Endothelial cell of umbilical vein (primary cell): ENCODE measurements at regions not wholly inside any gene's neighbourhood (a gene's known extent, or its start where the extent isn't known, plus 50 kb on each side); places are given as distances from the start of the nearest gene placed in this dataset.

Experiments
- BruUV-seq: library from RNA; stranded (reverse); fragments of 400-500 nt; replicated peaks from 2 replicates; lab custom pipeline; 2021; lab: Mats Ljungman, UMichigan
- CTCF ChIA-PET: fragments of 300-600, 350-600 bp; sonication (Branson Sonifier 250); formaldehyde crosslinking; loops from one replicate; lab custom pipeline; 2021; ENCODE audit warnings: antibody characterized with exemption, inconsistent platforms; lab: Charles Lee
- POLR2A ChIA-PET: fragments of 300-600, 350-600 bp; sonication (Branson Sonifier 250); formaldehyde crosslinking; loops from one replicate; lab custom pipeline; 2021; ENCODE audit warnings: antibody characterized with exemption, inconsistent platforms; lab: Charles Lee
- DNase-seq: peaks from one replicate; pipeline ENCODE4 v3.0.0-alpha.2; 2011; ENCODE audit warnings: low read depth, low spot score
- FAIRE-seq: peaks from 2 replicates; lab custom pipeline; 2011; peaks lifted over from hg19 to GRCh38; lab: Jason Lieb, UNC
- H2AFZ ChIP-seq: 2 replicates; pipeline ENCODE4 v1.6.0; 2012; ENCODE audit warnings: low read depth, low read length, control low read depth, inconsistent platforms
- H3K27ac ChIP-seq: 2 replicates; pipeline ENCODE4 v1.5.1; 2011; ENCODE audit warnings: low read depth, mild to moderate bottlenecking, control low read depth, low read length, moderate library complexity; ENCODE audit not compliant: insufficient read depth
- H3K27me3 ChIP-seq, 2 experiments: 2 replicates each; pipeline versions ENCODE4 v1.6.0 to v1.6.1; 2011; ENCODE audit warnings: low read length in 2 of 2, mixed read lengths in 1 of 2; ENCODE audit not compliant: control insufficient read depth in 2 of 2, insufficient read depth in 2 of 2
- H3K36me3 ChIP-seq, 2 experiments: 2 replicates in 1 of 2; 3 replicates in 1 of 2; pipeline ENCODE4 v1.5.1; 2011; ENCODE audit warnings: low read length in 2 of 2, mild to moderate bottlenecking in 1 of 2, moderate library complexity in 1 of 2; ENCODE audit not compliant: control insufficient read depth in 2 of 2, insufficient read depth in 2 of 2; ENCODE audit errors: extremely low read depth in 1 of 2
- H3K4me1 ChIP-seq: 3 replicates; pipeline ENCODE4 v1.5.1; 2011; ENCODE audit warnings: mild to moderate bottlenecking, low read length; ENCODE audit not compliant: control insufficient read depth, insufficient read depth; ENCODE audit errors: extremely low read depth
- H3K4me2 ChIP-seq: 2 replicates; pipeline ENCODE4 v1.6.1; 2011; ENCODE audit warnings: low read length, control low read depth, mixed read lengths; ENCODE audit not compliant: insufficient read depth
- H3K4me3 ChIP-seq, 3 experiments: fragments of 200-600 bp in 1 of 3; sonication (generic), shearing (Covaris generic) in 1 of 3; replicated peaks in 1 of 3; 2 replicates each; pipeline ENCODE4 v1.5.1; 2011 to 2016; ENCODE audit warnings: control low read depth in 3 of 3, low read length in 3 of 3, mild to moderate bottlenecking in 2 of 3, inconsistent platforms in 1 of 3, low read depth in 1 of 3, moderate library complexity in 1 of 3; ENCODE audit not compliant: insufficient read depth in 1 of 3
- H3K79me2 ChIP-seq: 2 replicates; pipeline ENCODE4 v1.6.0; 2012; ENCODE audit warnings: low read length, inconsistent platforms; ENCODE audit not compliant: control insufficient read depth, insufficient read depth
- H3K9ac ChIP-seq: replicated peaks from 2 replicates; pipeline ENCODE3; 2011; ENCODE audit warnings: low read length, control low read depth; ENCODE audit not compliant: insufficient read depth; ENCODE audit errors: extremely low read depth
- H3K9me1 ChIP-seq: replicated peaks from 3 replicates; pipeline ENCODE4 v1.6.0; 2011; ENCODE audit warnings: mild to moderate bottlenecking, low read length; ENCODE audit not compliant: control insufficient read depth, insufficient read depth; ENCODE audit errors: extremely low read depth
- H3K9me3 ChIP-seq: replicated peaks from 2 replicates; pipeline ENCODE4 v1.5.1; 2012; ENCODE audit warnings: low read length, inconsistent platforms; ENCODE audit not compliant: control insufficient read depth, insufficient read depth
- H4K20me1 ChIP-seq: replicated peaks from 2 replicates; pipeline ENCODE3; 2011; ENCODE audit warnings: mild to moderate bottlenecking, low read length; ENCODE audit not compliant: control insufficient read depth, insufficient read depth; ENCODE audit errors: extremely low read depth
- CTCF ChIP-seq, 2 donors: IDR thresholded peaks; 1 replicate in 1 of 2; 2 replicates in 1 of 2; pipeline ENCODE4 v1.5.1; 2011; ENCODE audit warnings: low read length in 2 of 2, mild to moderate bottlenecking in 2 of 2, moderate library complexity in 2 of 2, control low read depth in 1 of 2, inconsistent platforms in 1 of 2, low read depth in 1 of 2; ENCODE audit not compliant: insufficient read depth in 1 of 2; ENCODE audit errors: extremely low read depth in 1 of 2
- EZH2 ChIP-seq: IDR thresholded peaks from 2 replicates; pipeline ENCODE4 v1.6.1; 2012; ENCODE audit warnings: borderline replicate concordance, low read depth, mild to moderate bottlenecking, moderate library complexity, low read length, inconsistent platforms; ENCODE audit not compliant: severe bottlenecking
- FOS ChIP-seq: IDR thresholded peaks from 2 replicates; pipeline ENCODE4 v1.6.1; 2011; ENCODE audit warnings: mild to moderate bottlenecking, low read length, moderate library complexity, borderline replicate concordance; ENCODE audit not compliant: insufficient read depth
- GATA2 ChIP-seq: IDR thresholded peaks from 2 replicates; pipeline ENCODE4 v1.7.0; 2011; ENCODE audit warnings: low read depth, mild to moderate bottlenecking, moderate library complexity, mixed read lengths, low read length; ENCODE audit not compliant: insufficient read length, insufficient read depth
- JUN ChIP-seq: IDR thresholded peaks from 2 replicates; pipeline ENCODE4 v1.6.1; 2011; ENCODE audit warnings: borderline replicate concordance, low read depth; ENCODE audit not compliant: insufficient read length, insufficient read depth
- MYC ChIP-seq: IDR thresholded peaks from one replicate; pipeline ENCODE4 v1.6.1; 2011; ENCODE audit warnings: mild to moderate bottlenecking, low read depth, low read length
- POLR2A ChIP-seq: IDR thresholded peaks from 2 replicates; pipeline ENCODE4 v1.6.1; 2012; ENCODE audit warnings: low read depth, mild to moderate bottlenecking, control low read depth, low read length
- POLR2AphosphoS5 ChIP-seq: IDR thresholded peaks from 2 replicates; pipeline ENCODE4 v1.6.1; 2012; ENCODE audit warnings: low read depth, mild to moderate bottlenecking, control low read depth, low read length, moderate library complexity; ENCODE audit not compliant: insufficient read depth
- dilution Hi-C: fragments of 300-500 bp; cut with MboI; formaldehyde crosslinking; loops from one replicate; pipeline ENCODE4 v1.15.0; 2019; ENCODE audit warnings: low sequenced_read_pairs; ENCODE audit not compliant: extremely low pct_ligation_motif_present
- intact Hi-C: fragments of 100-400 bp; cut with micrococcal nuclease; formaldehyde crosslinking; loops from one replicate; pipeline ENCODE4 v1.10.0; 2022
- TF ChIP-seq, protein P1 (sequence below): IDR thresholded peaks from 2 replicates; pipeline ENCODE4 v1.6.1; 2011; ENCODE audit not compliant: insufficient read depth, insufficient read length

DNA sequence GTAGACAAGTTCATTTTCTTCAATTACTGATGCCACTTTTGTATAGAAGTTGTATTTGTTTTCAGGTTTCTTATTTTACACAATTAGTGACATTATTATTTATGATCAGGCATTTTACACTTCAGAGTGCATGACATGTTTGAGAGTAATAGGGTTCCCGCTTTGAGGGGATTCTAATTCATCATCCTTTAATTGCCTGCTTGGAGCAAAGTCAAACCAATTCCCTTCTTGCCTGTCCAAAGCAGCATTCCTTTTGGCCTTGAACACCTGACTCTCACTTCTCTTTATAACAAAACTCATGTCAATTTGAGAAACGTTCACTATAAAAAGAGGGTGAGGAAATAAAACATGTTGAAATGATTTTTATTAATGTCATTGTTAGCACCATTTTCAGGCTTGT lies 1149.4 kb downstream of the NXPH1 start:
- no peaks in the 10 kb centered on the region for H3K27me3 ChIP-seq
- intact Hi-C loops (no loop called here), dilution Hi-C loops (no loop called here)
- H3K4me3 ChIP-seq: no peak overlapping the region
- H3K79me2 ChIP-seq: no peaks in the 10 kb centered on the region
- no peak overlapping the region for H3K4me2 ChIP-seq
- H3K9me1 ChIP-seq: no peaks in the 10 kb centered on the region
- DNase-seq (no peak), FAIRE-seq (no peak)
- no peaks in the 10 kb centered on the region for H3K9me3 ChIP-seq
- H3K4me1 ChIP-seq: no peaks in the 10 kb centered on the region
- no peaks in the 10 kb centered on the region for H3K36me3 ChIP-seq
- H2AFZ ChIP-seq: no peak overlapping the region
- no TSS peak for BruUV-seq
- H3K9ac ChIP-seq: no peak overlapping the region
- H3K27ac ChIP-seq: no peak overlapping the region
- TF ChIP-seq, protein P1, sequence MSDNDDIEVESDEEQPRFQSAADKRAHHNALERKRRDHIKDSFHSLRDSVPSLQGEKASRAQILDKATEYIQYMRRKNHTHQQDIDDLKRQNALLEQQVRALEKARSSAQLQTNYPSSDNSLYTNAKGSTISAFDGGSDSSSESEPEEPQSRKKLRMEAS: no peak
- TF ChIP-seq GATA2: no peak
- no peak for TF ChIP-seq JUN
- TF ChIP-seq EZH2: no peak
- TF ChIP-seq POLR2AphosphoS5: no peak
- TF ChIP-seq FOS: no peak
- no peak for TF ChIP-seq POLR2A
- TF ChIP-seq CTCF (IDR thresholded peaks at IDR 0.05; ENCODE audit: extremely low read depth in 1 of 2, insufficient read depth in 1 of 2, low read depth in 1 of 2, low read length in 2 of 2): no peak
- no peak for TF ChIP-seq MYC
- H4K20me1 ChIP-seq: no peaks in the 10 kb centered on the region
- ChIA-PET CTCF (no interaction called here), POLR2A (no interaction called here)
